ENCODE measurements at regions not wholly inside any gene's neighbourhood (a gene's known extent, or its start where the extent isn't known, plus 50 kb on each side); places are given as distances from the start of the nearest gene placed in this dataset.

- no peak overlapping the region for H3K4me3 ChIP-seq
- H3K36me3 ChIP-seq: no peaks in the 10 kb centered on the region
- no peak overlapping the region for H3K27ac ChIP-seq
- H3K4me1 ChIP-seq: no peaks in the 10 kb centered on the region
- TF ChIP-seq POLR2A (IDR thresholded peaks at IDR 0.05): no peak
- no peak for TF ChIP-seq CTCF (IDR thresholded peaks at IDR 0.05)
- no peak for ATAC-seq
- no peak for DNase-seq
- intact Hi-C loops (cut with DNase I): no loop called here
- no peaks in the 10 kb centered on the region for H3K9me3 ChIP-seq
- H3K27me3 ChIP-seq: peaks cover 0 to 3% of the 10 kb centered on the region in 2 donors
- WGBS (ENCODE audit: insufficient coverage, low coverage, low lambda C conversion rate, missing lambda C conversion rate): 33% methylated on average over 1 of the region's 1 CpG
Measured at GRCh38 chr11:23746896-23747295, 750.0 kb upstream of the LUZP2 start.

GRCh38 chr11:23749762-23750430 lies 747.0 kb upstream of the LUZP2 start:
- DNase-seq: no peak
- no peak for TF ChIP-seq CTCF (IDR thresholded peaks at IDR 0.05)
- TF ChIP-seq POLR2A (IDR thresholded peaks at IDR 0.05): no peak
- H3K4me1 ChIP-seq: no peaks in the 10 kb centered on the region
- ATAC-seq: no peak
- WGBS (ENCODE audit: insufficient coverage, low coverage, low lambda C conversion rate, missing lambda C conversion rate): 24% methylated on average over 2 of the region's 2 CpGs
- H3K4me3 ChIP-seq: no peak overlapping the region
- H3K36me3 ChIP-seq: no peaks in the 10 kb centered on the region
- H3K27ac ChIP-seq: no peak overlapping the region
- no peaks in the 10 kb centered on the region for H3K9me3 ChIP-seq
- intact Hi-C loops (cut with DNase I): no loop called here
- no peaks in the 10 kb centered on the region for H3K27me3 ChIP-seq

GRCh38 chr11:23751280-23751679 lies 745.6 kb upstream of the LUZP2 start:
- intact Hi-C loops (cut with DNase I): no loop called here
- Histone ChIP-seq H3K27ac (no peak overlapping the region), H3K4me3 (no peak overlapping the region), H3K36me3 (no peaks in the 10 kb centered on the region), H3K27me3 (no peaks in the 10 kb centered on the region), H3K9me3 (no peaks in the 10 kb centered on the region), H3K4me1 (no peaks in the 10 kb centered on the region)
- 46% methylated on average over 2 of the region's 2 CpGs for WGBS (ENCODE audit: insufficient coverage, low coverage, low lambda C conversion rate, missing lambda C conversion rate)
- no peak for ATAC-seq
- DNase-seq: no peak
- no peak for TF ChIP-seq CTCF (IDR thresholded peaks at IDR 0.05)
- no peak for TF ChIP-seq POLR2A (IDR thresholded peaks at IDR 0.05)

- 62% methylated on average over 2 of the region's 2 CpGs for WGBS (ENCODE audit: insufficient coverage, low coverage, low lambda C conversion rate, missing lambda C conversion rate)
- no peak overlapping the region for H3K4me3 ChIP-seq
- TF ChIP-seq CTCF (IDR thresholded peaks at IDR 0.05) (no peak), POLR2A (IDR thresholded peaks at IDR 0.05) (no peak)
- H3K27me3 ChIP-seq: no peaks in the 10 kb centered on the region
- no peaks in the 10 kb centered on the region for H3K4me1 ChIP-seq
- DNase-seq (no peak), ATAC-seq (no peak)
- no peaks in the 10 kb centered on the region for H3K36me3 ChIP-seq
- intact Hi-C loops (cut with DNase I): no loop called here
- H3K27ac ChIP-seq: no peak overlapping the region
- H3K9me3 ChIP-seq: no peaks in the 10 kb centered on the region
Measured at GRCh38 chr11:23755076-23755475, 741.8 kb upstream of the LUZP2 start.

- DNase-seq: no peak
- no peak for ATAC-seq
- Histone ChIP-seq H3K27me3 (no peaks in the 10 kb centered on the region), H3K9me3 (no peaks in the 10 kb centered on the region), H3K27ac (no peak overlapping the region), H3K4me3 (no peak overlapping the region), H3K36me3 (no peaks in the 10 kb centered on the region), H3K4me1 (no peaks in the 10 kb centered on the region)
- intact Hi-C loops (cut with DNase I): no loop called here
- TF ChIP-seq POLR2A (IDR thresholded peaks at IDR 0.05): no peak
- TF ChIP-seq CTCF (IDR thresholded peaks at IDR 0.05): no peak
- 50% methylated on average over 2 of the region's 2 CpGs for WGBS (ENCODE audit: insufficient coverage, low coverage, low lambda C conversion rate, missing lambda C conversion rate)
Measured at GRCh38 chr11:23755769-23756168, 741.1 kb upstream of the LUZP2 start.
